MCF 10A (cell line): ENCODE measurements at regions not wholly inside any gene's neighbourhood (a gene's known extent, or its start where the extent isn't known, plus 50 kb on each side); places are given as distances from the start of the nearest gene placed in this dataset.

ENCODE experiments used
- BruUV-seq: library from RNA; stranded (reverse); fragments of 400-500 nt; replicated peaks from 2 replicates; lab custom pipeline; 2021; lab: Mats Ljungman, UMichigan
- CTCF ChIA-PET: fragments of 300-600 bp; sonication (Branson Sonifier 250); formaldehyde crosslinking; extraction: SDS; loops from one replicate; lab custom pipeline; 2021; ENCODE audit warnings: antibody characterized with exemption, inconsistent platforms; lab: Yijun Ruan, JAX
- POLR2A ChIA-PET: fragments of 300-600, 350-650 bp; sonication (Branson Sonifier 250); formaldehyde crosslinking; extraction: SDS; loops from one replicate; lab custom pipeline; 2020; ENCODE audit warnings: antibody characterized with exemption, inconsistent platforms; lab: Yijun Ruan, JAX
- DNase-seq: peaks from one replicate; pipeline ENCODE4 v3.0.0-alpha.2; 2018; ENCODE audit not compliant: unreplicated experiment
- H3K27ac Mint-ChIP-seq: one replicate; pipeline ENCODE4 v1.8.0; 2022; ENCODE audit warnings: mild to moderate bottlenecking, low read depth, mixed read lengths; ENCODE audit not compliant: unreplicated experiment
- H3K27me3 Mint-ChIP-seq: one replicate; pipeline ENCODE4 v1.8.0; 2022; ENCODE audit warnings: mixed read lengths; ENCODE audit not compliant: insufficient read depth, unreplicated experiment
- H3K36me3 Mint-ChIP-seq: one replicate; pipeline ENCODE4 v1.8.0; 2022; ENCODE audit warnings: mild to moderate bottlenecking, moderate library complexity, mixed read lengths; ENCODE audit not compliant: insufficient read depth, unreplicated experiment
- H3K4me1 Mint-ChIP-seq: one replicate; pipeline ENCODE4 v1.8.0; 2022; ENCODE audit warnings: mixed read lengths; ENCODE audit not compliant: insufficient read depth, unreplicated experiment
- H3K4me3 Mint-ChIP-seq: one replicate; pipeline ENCODE4 v1.8.0; 2022; ENCODE audit warnings: mild to moderate bottlenecking, moderate library complexity, mixed read lengths; ENCODE audit not compliant: unreplicated experiment
- H3K9me3 Mint-ChIP-seq: one replicate; pipeline ENCODE4 v1.8.0; 2022; ENCODE audit warnings: mixed read lengths; ENCODE audit not compliant: unreplicated experiment
- CTCF ChIP-seq: fragments of 200-600 bp; IDR thresholded peaks from one replicate; pipeline ENCODE4 v1.8.0; 2022; ENCODE audit warnings: antibody characterized with exemption, mild to moderate bottlenecking; ENCODE audit not compliant: unreplicated experiment
- intact Hi-C: fragments of 100-400 bp; cut with micrococcal nuclease; formaldehyde crosslinking; loops from 2 replicates; pipeline ENCODE4 v1.14.1; 2022

GRCh38 chr1:217315346-217315745, 315.5 kb downstream of the GPATCH2 start:
- CTCF ChIA-PET = interaction anchor here (1.0 to 1.3 kb wide), 2 partner anchors 17 to 33 kb away, joined by 3 read pairs; no protein-coding TSS in a partner anchor
- H3K4me1 Mint-ChIP-seq = peaks cover 11% of the 10 kb centered on the region
- no TSS peak for BruUV-seq

GRCh38 chr1:217313096-217313495, 317.8 kb downstream of the GPATCH2 start:
- TF ChIP-seq CTCF = no peak
- H3K27me3 Mint-ChIP-seq = peaks cover 3% of the 10 kb centered on the region
- H3K9me3 Mint-ChIP-seq = no peaks in the 10 kb centered on the region
- intact Hi-C loops = no loop called here
- peaks cover 11% of the 10 kb centered on the region for H3K4me1 Mint-ChIP-seq
- CTCF ChIA-PET = interaction anchor here (0.6 to 1.0 kb wide), 2 partner anchors 13 to 367 kb away, joined by 3 to 7 read pairs; no protein-coding TSS in a partner anchor
- H3K4me3 Mint-ChIP-seq = no peak overlapping the region
- H3K36me3 Mint-ChIP-seq = no peaks in the 10 kb centered on the region
- POLR2A ChIA-PET = no interaction called here
- no TSS peak for BruUV-seq
- no peak overlapping the region for H3K27ac Mint-ChIP-seq
- DNase-seq = peak; percentile 37

More at GRCh38 chr1:217315346-217315745, 315.5 kb downstream of the GPATCH2 start:
- no peak for TF ChIP-seq CTCF
- H3K27me3 Mint-ChIP-seq = peaks cover 19% of the 10 kb centered on the region
- H3K36me3 Mint-ChIP-seq = no peaks in the 10 kb centered on the region
- H3K4me3 Mint-ChIP-seq = no peak overlapping the region
- intact Hi-C loops = no loop called here
- DNase-seq = peak; percentile 87
- H3K27ac Mint-ChIP-seq = peak overlapping the region; percentile 3
- POLR2A ChIA-PET = interaction anchor here (0.7 to 1.0 kb wide), 3 partner anchors 9 to 99 kb away, joined by 3 to 4 read pairs (median 3); no protein-coding TSS in a partner anchor
- no peaks in the 10 kb centered on the region for H3K9me3 Mint-ChIP-seq

- peak; percentile 44 for DNase-seq
- Mint-ChIP-seq H3K27ac (no peak overlapping the region), H3K4me1 (peaks cover 11% of the 10 kb centered on the region), H3K27me3 (no peaks in the 10 kb centered on the region), H3K36me3 (no peaks in the 10 kb centered on the region), H3K4me3 (no peak overlapping the region), H3K9me3 (no peaks in the 10 kb centered on the region)
- no peak for TF ChIP-seq CTCF
- POLR2A ChIA-PET = interaction anchor here (0.7 kb wide), 1 partner anchor 20 kb away, joined by 3 read pairs; no protein-coding TSS in a partner anchor
- intact Hi-C loops = loop anchor here (1.0 kb wide), 1 partner anchor 561 kb away; no protein-coding TSS in a partner anchor
- CTCF ChIA-PET = interaction anchor here (0.6 to 0.7 kb wide), 2 partner anchors 22 to 218 kb away, joined by 3 read pairs; no protein-coding TSS in a partner anchor
- BruUV-seq = no TSS peak
These were observed 319.1 kb downstream of the GPATCH2 start for GRCh38 chr1:217311766-217312165.

GRCh38 chr1:217311269-217311668, 319.6 kb downstream of the GPATCH2 start:
- DNase-seq = no peak
- BruUV-seq = no TSS peak
- Mint-ChIP-seq H3K4me3 (no peak overlapping the region), H3K36me3 (no peaks in the 10 kb centered on the region), H3K4me1 (peaks cover 11% of the 10 kb centered on the region), H3K9me3 (no peaks in the 10 kb centered on the region), H3K27ac (no peak overlapping the region), H3K27me3 (no peaks in the 10 kb centered on the region)
- TF ChIP-seq CTCF = no peak
- intact Hi-C loops = loop anchor here (1.0 kb wide), 1 partner anchor 561 kb away; no protein-coding TSS in a partner anchor
- POLR2A ChIA-PET = no interaction called here
- CTCF ChIA-PET = interaction anchor here (0.6 kb wide), 1 partner anchor 218 kb away, joined by 3 read pairs; no protein-coding TSS in a partner anchor
